NCI-H146 (cell line): ENCODE measurements at regions not wholly inside any gene's neighbourhood (a gene's known extent, or its start where the extent isn't known, plus 50 kb on each side); places are given as distances from the start of the nearest gene placed in this dataset.
"Not testable (repeated sequence)": the region's sequence is repeated elsewhere in the genome, so short reads cannot be mapped to it uniquely, and the experiment has no call there.

Experiments used
- DNase-seq: peaks from one replicate; lab custom pipeline; 2025; lab: John Stamatoyannopoulos, UW

GRCh38 chr13:21911646-21912298 lies 240.9 kb downstream of the FGF9 start:
- no peak for DNase-seq

- DNase-seq, result no peak
Measured at GRCh38 chr13:21913010-21913409, 242.1 kb downstream of the FGF9 start.

- DNase-seq, result no peak
Measured at GRCh38 chr13:21917086-21918015, 246.5 kb downstream of the FGF9 start.

- DNase-seq, result not testable (repeated sequence)
Measured at GRCh38 chr13:21920802-21921201, 249.9 kb downstream of the FGF9 start.

- no peak for DNase-seq
Measured at GRCh38 chr13:21924958-21925357, 254.1 kb downstream of the FGF9 start.

- DNase-seq, result no peak
Measured at GRCh38 chr13:21925720-21926119, 254.8 kb downstream of the FGF9 start.

- no peak for DNase-seq
Measured at GRCh38 chr13:21929400-21929799, 258.5 kb downstream of the FGF9 start.

GRCh38 chr13:21930536-21930935 lies 259.7 kb downstream of the FGF9 start:
- DNase-seq, result no peak

GRCh38 chr13:21932578-21932977 lies 261.7 kb downstream of the FGF9 start:
- no peak for DNase-seq

- no peak for DNase-seq
Measured at GRCh38 chr13:21932996-21933395, 262.1 kb downstream of the FGF9 start.

GRCh38 chr13:21934284-21934683 lies 263.4 kb downstream of the FGF9 start:
- no peak for DNase-seq

GRCh38 chr13:21936674-21937073 lies 265.8 kb downstream of the FGF9 start:
- DNase-seq, result no peak

- DNase-seq, result no peak
Measured at GRCh38 chr13:21938168-21938567, 267.3 kb downstream of the FGF9 start.

- no peak for DNase-seq
Measured at GRCh38 chr13:21938636-21939035, 267.8 kb downstream of the FGF9 start.

GRCh38 chr13:21942061-21942460 lies 271.2 kb downstream of the FGF9 start:
- no peak for DNase-seq

GRCh38 chr13:21944610-21945009 lies 273.7 kb downstream of the FGF9 start:
- DNase-seq, result no peak

- DNase-seq, result no peak
Measured at GRCh38 chr13:21945195-21945594, 274.3 kb downstream of the FGF9 start.

GRCh38 chr13:21946964-21947363 lies 276.1 kb downstream of the FGF9 start:
- no peak for DNase-seq

GRCh38 chr13:21948769-21949474 lies 278.0 kb downstream of the FGF9 start:
- no peak for DNase-seq

GRCh38 chr13:21949818-21950429 lies 279.1 kb downstream of the FGF9 start:
- DNase-seq, result no peak

- DNase-seq, result no peak
Measured at GRCh38 chr13:21956666-21957065, 285.8 kb downstream of the FGF9 start.

GRCh38 chr13:21957833-21958232 lies 287.0 kb downstream of the FGF9 start:
- no peak for DNase-seq
